Gastroesophageal sphincter (tissue), 4 donors: ENCODE measurements at regions not wholly inside any gene's neighbourhood (a gene's known extent, or its start where the extent isn't known, plus 50 kb on each side); places are given as distances from the start of the nearest gene placed in this dataset.

Source experiments
- ATAC-seq: fragments of 150-250 bp; one replicate; pipeline ENCODE4 v1.9.1; 2016; ENCODE audit warnings: mild to moderate bottlenecking, moderate library complexity
- H3K27ac ChIP-seq, 4 donors: fragments of 200-600 bp; sonication (generic) in 3 of 4; 1 replicate in 3 of 4; 2 replicates in 1 of 4; pipeline ENCODE4 v1.5.1; 2016 to 2019
- H3K27me3 ChIP-seq: fragments of 200-600 bp; sonication (generic); one replicate; pipeline ENCODE4 v1.5.1; 2019
- H3K36me3 ChIP-seq, 2 donors: fragments of 200-600 bp; sonication (generic); one replicate each; pipeline ENCODE4 v1.5.1; 2019; ENCODE audit warnings: control low read depth in 1 of 2
- H3K4me1 ChIP-seq, 3 donors: fragments of 200-600 bp; sonication (generic); 1 replicate in 2 of 3; 2 replicates in 1 of 3; pipeline ENCODE4 v1.5.1; 2016 to 2019; ENCODE audit warnings: control low read depth in 2 of 3
- H3K4me3 ChIP-seq, 2 donors: fragments of 200-600 bp; sonication (generic); one replicate each; pipeline ENCODE4 v1.5.1; 2019; ENCODE audit warnings: mild to moderate bottlenecking in 1 of 2, moderate library complexity in 1 of 2
- H3K9me3 ChIP-seq, 3 donors: fragments of 200-600 bp; sonication (generic); one replicate each; pipeline ENCODE4 v1.5.1; 2017 to 2019; ENCODE audit warnings: control low read depth in 2 of 3
- EP300 ChIP-seq: sonication (generic); formaldehyde crosslinking; IDR thresholded peaks from one replicate; pipeline ENCODE4 v1.6.1; 2017; ENCODE audit warnings: antibody characterized with exemption, mild to moderate bottlenecking
- POLR2A ChIP-seq, 2 donors: fragments of 450-650 bp; IDR thresholded peaks; one replicate each; pipeline ENCODE4 v1.6.1; 2017; ENCODE audit warnings: antibody characterized with exemption in 2 of 2, mild to moderate bottlenecking in 2 of 2, moderate library complexity in 1 of 2
- POLR2AphosphoS5 ChIP-seq: sonication (generic); formaldehyde crosslinking; IDR thresholded peaks from one replicate; pipeline ENCODE4 v1.6.1; 2017; ENCODE audit warnings: antibody characterized with exemption
- WGBS, 2 donors: methylation state at CpG; one replicate each; pipeline ENCODE4 v1.1.5; 2018; ENCODE audit warnings: low coverage in 1 of 2; 5-methylcytosine and 5-hydroxymethylcytosine counted together
- TF ChIP-seq, protein P1 (sequence below), 4 experiments: fragments of 200-600 bp in 2 of 4; fragments of 450-650 bp in 2 of 4; sonication (generic) in 1 of 4; IDR thresholded peaks; one replicate each; pipeline ENCODE4 v1.5.1; 2017 to 2019; ENCODE audit warnings: antibody characterized with exemption in 4 of 4, mild to moderate bottlenecking in 2 of 4, moderate library complexity in 2 of 4

GRCh38 chr12:29054858-29055663 lies 94.0 kb upstream of the FAR2 start:
- WGBS, 2 donors: 31 to 44% methylated on average over 3 of the region's 3 CpGs
- H3K4me3 ChIP-seq: no peak overlapping the region
- ATAC-seq: no peak
- no peaks in the 10 kb centered on the region for H3K4me1 ChIP-seq
- TF ChIP-seq EP300 (no peak), POLR2A (IDR thresholded peaks at IDR 0.05) (no peak), POLR2AphosphoS5 (no peak)
- TF ChIP-seq, protein P1, sequence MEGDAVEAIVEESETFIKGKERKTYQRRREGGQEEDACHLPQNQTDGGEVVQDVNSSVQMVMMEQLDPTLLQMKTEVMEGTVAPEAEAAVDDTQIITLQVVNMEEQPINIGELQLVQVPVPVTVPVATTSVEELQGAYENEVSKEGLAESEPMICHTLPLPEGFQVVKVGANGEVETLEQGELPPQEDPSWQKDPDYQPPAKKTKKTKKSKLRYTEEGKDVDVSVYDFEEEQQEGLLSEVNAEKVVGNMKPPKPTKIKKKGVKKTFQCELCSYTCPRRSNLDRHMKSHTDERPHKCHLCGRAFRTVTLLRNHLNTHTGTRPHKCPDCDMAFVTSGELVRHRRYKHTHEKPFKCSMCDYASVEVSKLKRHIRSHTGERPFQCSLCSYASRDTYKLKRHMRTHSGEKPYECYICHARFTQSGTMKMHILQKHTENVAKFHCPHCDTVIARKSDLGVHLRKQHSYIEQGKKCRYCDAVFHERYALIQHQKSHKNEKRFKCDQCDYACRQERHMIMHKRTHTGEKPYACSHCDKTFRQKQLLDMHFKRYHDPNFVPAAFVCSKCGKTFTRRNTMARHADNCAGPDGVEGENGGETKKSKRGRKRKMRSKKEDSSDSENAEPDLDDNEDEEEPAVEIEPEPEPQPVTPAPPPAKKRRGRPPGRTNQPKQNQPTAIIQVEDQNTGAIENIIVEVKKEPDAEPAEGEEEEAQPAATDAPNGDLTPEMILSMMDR (IDR thresholded peaks at IDR 0.05): no peak
- H3K27me3 ChIP-seq: no peaks in the 10 kb centered on the region
- H3K36me3 ChIP-seq: no peaks in the 10 kb centered on the region
- H3K27ac ChIP-seq: no peak overlapping the region
- H3K9me3 ChIP-seq: no peaks in the 10 kb centered on the region

GRCh38 chr12:29066011-29066588 lies 83.0 kb upstream of the FAR2 start:
- TF ChIP-seq, protein P1 (IDR thresholded peaks at IDR 0.05): no peak
- TF ChIP-seq POLR2A (IDR thresholded peaks at IDR 0.05): no peak
- TF ChIP-seq POLR2AphosphoS5: no peak
- TF ChIP-seq EP300: no peak
- WGBS, 2 donors: 25% methylated on average over 1 of the region's 1 CpG; no CpG with 5 or more reads in 1 of the 2 donors
- ATAC-seq: peak; percentile 50
- Histone ChIP-seq H3K27ac (no peak overlapping the region), H3K4me3 (no peak overlapping the region), H3K9me3 (no peaks in the 10 kb centered on the region), H3K27me3 (no peaks in the 10 kb centered on the region), H3K36me3 (no peaks in the 10 kb centered on the region), H3K4me1 (peaks cover 0 to 3% (median 0%) of the 10 kb centered on the region in 3 donors)

DNA sequence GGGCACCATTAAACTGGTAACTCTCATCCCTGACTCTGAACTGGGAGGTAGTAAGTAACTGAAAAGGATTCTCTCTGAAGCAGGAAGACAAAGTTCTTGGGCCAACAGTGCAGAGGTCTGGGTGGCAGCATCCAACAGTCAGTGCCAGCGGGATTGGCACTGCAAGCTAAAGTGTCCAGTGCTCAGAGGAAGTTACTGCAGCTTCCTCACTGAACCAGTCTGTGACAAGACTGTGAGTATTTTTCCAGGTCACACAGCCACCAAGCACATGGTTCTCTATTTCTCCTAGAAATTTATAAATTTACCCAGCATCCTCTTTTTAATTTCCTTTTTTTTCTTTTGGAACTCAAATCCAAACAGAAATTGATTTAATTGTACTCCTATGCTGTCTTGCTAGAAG lies 81.6 kb upstream of the FAR2 start:
- peak; percentile 31 for ATAC-seq
- WGBS, 2 donors: 83 to 86% methylated on average over 1 of the region's 1 CpG
- Histone ChIP-seq H3K36me3 (no peaks in the 10 kb centered on the region), H3K4me3 (no peak overlapping the region), H3K27me3 (no peaks in the 10 kb centered on the region), H3K9me3 (no peaks in the 10 kb centered on the region), H3K27ac (no peak overlapping the region), H3K4me1 (peaks cover 0 to 3% (median 0%) of the 10 kb centered on the region in 3 donors)
- TF ChIP-seq POLR2A (IDR thresholded peaks at IDR 0.05): no peak
- TF ChIP-seq EP300: no peak
- TF ChIP-seq, protein P1 (IDR thresholded peaks at IDR 0.05): no peak
- no peak for TF ChIP-seq POLR2AphosphoS5

DNA sequence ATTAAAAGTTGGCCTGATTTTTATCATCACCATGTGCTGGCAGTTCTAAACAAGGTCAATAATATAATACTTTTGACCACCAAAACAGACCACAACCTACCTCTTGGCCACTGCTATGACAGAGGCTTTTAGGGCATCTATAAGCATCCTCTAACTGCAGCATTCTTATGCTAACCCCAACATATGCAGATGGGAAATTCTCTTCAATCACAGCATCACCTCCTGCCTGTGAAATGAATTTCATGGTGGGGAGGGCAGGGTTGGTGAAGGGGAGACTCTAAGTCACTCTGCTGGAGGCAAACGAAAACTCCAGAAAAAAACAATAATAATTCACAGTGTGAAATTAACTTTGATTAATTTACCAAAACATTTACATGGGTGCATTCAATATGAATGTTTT lies 78.8 kb upstream of the FAR2 start:
- Histone ChIP-seq H3K36me3 (no peaks in the 10 kb centered on the region), H3K4me1 (peaks cover 0 to 3% (median 0%) of the 10 kb centered on the region in 3 donors), H3K27ac (no peak overlapping the region), H3K9me3 (no peaks in the 10 kb centered on the region), H3K4me3 (no peak overlapping the region), H3K27me3 (no peaks in the 10 kb centered on the region)
- WGBS, 2 donors: 31 to 50% methylated on average over 1 of the region's 1 CpG
- no peak for TF ChIP-seq POLR2AphosphoS5
- TF ChIP-seq, protein P1 (IDR thresholded peaks at IDR 0.05): no peak
- no peak for TF ChIP-seq EP300
- TF ChIP-seq POLR2A (IDR thresholded peaks at IDR 0.05): no peak
- no peak for ATAC-seq

GRCh38 chr12:29071099-29071498 lies 78.0 kb upstream of the FAR2 start:
- Histone ChIP-seq H3K27ac (no peak overlapping the region), H3K9me3 (no peaks in the 10 kb centered on the region), H3K36me3 (no peaks in the 10 kb centered on the region), H3K4me3 (no peak overlapping the region), H3K27me3 (no peaks in the 10 kb centered on the region), H3K4me1 (no peaks in the 10 kb centered on the region)
- TF ChIP-seq EP300 (no peak), POLR2A (IDR thresholded peaks at IDR 0.05) (no peak), POLR2AphosphoS5 (no peak)
- TF ChIP-seq, protein P1 (IDR thresholded peaks at IDR 0.05): no peak
- no peak for ATAC-seq
